K562 (cell line): ENCODE measurements at regions not wholly inside any gene's neighbourhood (a gene's known extent, or its start where the extent isn't known, plus 50 kb on each side); places are given as distances from the start of the nearest gene placed in this dataset.

Experiments
- HDAC3 ChIP-seq: fragments of 450-650 bp; IDR thresholded peaks from 2 replicates; pipeline ENCODE4 v1.6.1; 2018; ENCODE audit warnings: borderline replicate concordance, mild to moderate bottlenecking, moderate library complexity; ENCODE audit not compliant: partially characterized antibody
- HDAC6 ChIP-seq: IDR thresholded peaks from 2 replicates; pipeline ENCODE4 v1.6.1; 2012; ENCODE audit warnings: low read depth, mild to moderate bottlenecking, control low read depth, inconsistent platforms, low read length, moderate library complexity
- HEY1 ChIP-seq: fragments of 250-450 bp; sonication (Bioruptor Pico); IDR thresholded peaks from 2 replicates; pipeline ENCODE4 v1.5.0; 2020; ENCODE audit warnings: mild to moderate bottlenecking, moderate library complexity, borderline replicate concordance
- KLF6 ChIP-seq: fragments of 250-450 bp; sonication (Bioruptor Pico); IDR thresholded peaks from 2 replicates; pipeline ENCODE4 v1.4.0; 2020; ENCODE audit warnings: mild to moderate bottlenecking, moderate library complexity, borderline replicate concordance
- MGA ChIP-seq: fragments of 450-650 bp; IDR thresholded peaks from 2 replicates; pipeline ENCODE4 v1.6.1; 2016; ENCODE audit warnings: mild to moderate bottlenecking, moderate library complexity
- NR4A1 ChIP-seq, 2 experiments: fragments of 250-450 bp in 1 of 2; fragments of 450-650 bp in 1 of 2; sonication (Bioruptor Pico) in 1 of 2; IDR thresholded peaks; 2 replicates each; pipeline versions ENCODE4 v1.4.0 to v1.6.1; 2016 to 2020; ENCODE audit warnings: mild to moderate bottlenecking in 2 of 2, missing compliant biosample characterization in 1 of 2, missing genetic modification characterization in 1 of 2, moderate library complexity in 1 of 2
- POLR2A ChIP-seq: fragments of 450-650 bp; conservative IDR thresholded peaks from 2 replicates; pipeline ENCODE4 v1.6.1; 2016
- SIN3A ChIP-seq, 2 experiments: fragments of 150-350 bp in 1 of 2; IDR thresholded peaks; 2 replicates each; pipeline ENCODE4 v1.6.1; 2011 to 2016; ENCODE audit warnings: borderline replicate concordance in 2 of 2, low read depth in 2 of 2, low read length in 2 of 2, mild to moderate bottlenecking in 2 of 2, moderate library complexity in 2 of 2; ENCODE audit not compliant: control insufficient read depth in 1 of 2
- ZNF212 ChIP-seq: fragments of 450-650 bp; formaldehyde crosslinking; IDR thresholded peaks from 2 replicates; pipeline ENCODE4 v1.4.0; 2020; ENCODE audit warnings: mild to moderate bottlenecking
- ZNF253 ChIP-seq: fragments of 250-450 bp; sonication (Bioruptor Pico); conservative IDR thresholded peaks from 2 replicates; pipeline ENCODE4 v1.6.1; 2021; ENCODE audit warnings: mild to moderate bottlenecking
- ZNF561 ChIP-seq: fragments of 450-650 bp; formaldehyde crosslinking; conservative IDR thresholded peaks from 2 replicates; pipeline ENCODE4 v1.4.0; 2020; ENCODE audit warnings: mild to moderate bottlenecking, moderate library complexity
- TF ChIP-seq, protein P1 (sequence below): fragments of 250-450 bp; sonication (Bioruptor Pico); IDR thresholded peaks from 2 replicates; pipeline ENCODE4 v1.4.0; 2020; ENCODE audit warnings: mild to moderate bottlenecking, moderate library complexity, borderline replicate concordance

GRCh38 chr2:65934992-65935629, 499.8 kb upstream of the MEIS1 start (continued):
- TF ChIP-seq MGA: no peak
- TF ChIP-seq, protein P1, sequence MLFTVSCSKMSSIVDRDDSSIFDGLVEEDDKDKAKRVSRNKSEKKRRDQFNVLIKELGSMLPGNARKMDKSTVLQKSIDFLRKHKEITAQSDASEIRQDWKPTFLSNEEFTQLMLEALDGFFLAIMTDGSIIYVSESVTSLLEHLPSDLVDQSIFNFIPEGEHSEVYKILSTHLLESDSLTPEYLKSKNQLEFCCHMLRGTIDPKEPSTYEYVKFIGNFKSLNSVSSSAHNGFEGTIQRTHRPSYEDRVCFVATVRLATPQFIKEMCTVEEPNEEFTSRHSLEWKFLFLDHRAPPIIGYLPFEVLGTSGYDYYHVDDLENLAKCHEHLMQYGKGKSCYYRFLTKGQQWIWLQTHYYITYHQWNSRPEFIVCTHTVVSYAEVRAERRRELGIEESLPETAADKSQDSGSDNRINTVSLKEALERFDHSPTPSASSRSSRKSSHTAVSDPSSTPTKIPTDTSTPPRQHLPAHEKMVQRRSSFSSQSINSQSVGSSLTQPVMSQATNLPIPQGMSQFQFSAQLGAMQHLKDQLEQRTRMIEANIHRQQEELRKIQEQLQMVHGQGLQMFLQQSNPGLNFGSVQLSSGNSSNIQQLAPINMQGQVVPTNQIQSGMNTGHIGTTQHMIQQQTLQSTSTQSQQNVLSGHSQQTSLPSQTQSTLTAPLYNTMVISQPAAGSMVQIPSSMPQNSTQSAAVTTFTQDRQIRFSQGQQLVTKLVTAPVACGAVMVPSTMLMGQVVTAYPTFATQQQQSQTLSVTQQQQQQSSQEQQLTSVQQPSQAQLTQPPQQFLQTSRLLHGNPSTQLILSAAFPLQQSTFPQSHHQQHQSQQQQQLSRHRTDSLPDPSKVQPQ: no peak
- TF ChIP-seq POLR2A: no peak
- no peak for TF ChIP-seq HDAC6
- TF ChIP-seq KLF6: no peak
- no peak for TF ChIP-seq ZNF561 (CRISPR knock-in tag)
- no peak for TF ChIP-seq ZNF212 (CRISPR knock-in tag)
- TF ChIP-seq NR4A1 (CRISPR knock-in tag; IDR thresholded peaks at IDR 0.05): no peak
- no peak for TF ChIP-seq NR4A1 (tag; IDR thresholded peaks at IDR 0.05)
- TF ChIP-seq HDAC3: no peak
- TF ChIP-seq SIN3A (IDR thresholded peaks at IDR 0.05; ENCODE audit: borderline replicate concordance in 2 of 2, control insufficient read depth in 1 of 2, low read depth in 2 of 2, low read length in 2 of 2): no peak
- TF ChIP-seq ZNF253 (CRISPR knock-in tag): no peak
- TF ChIP-seq HEY1 (CRISPR knock-in tag): no peak
